HG02798 (cell line): ENCODE measurements at regions not wholly inside any gene's neighbourhood (a gene's known extent, or its start where the extent isn't known, plus 50 kb on each side); places are given as distances from the start of the nearest gene placed in this dataset.
"Not testable (repeated sequence)": the region's sequence is repeated elsewhere in the genome, so short reads cannot be mapped to it uniquely, and the experiment has no call there.

Source experiments
- ATAC-seq: cut with Tn5 transposase; IDR thresholded peaks from one replicate; pipeline ENCODE4 v1.9.1; 2021; ENCODE audit warnings: mild to moderate bottlenecking; ENCODE audit not compliant: unreplicated experiment, poor library complexity

DNA sequence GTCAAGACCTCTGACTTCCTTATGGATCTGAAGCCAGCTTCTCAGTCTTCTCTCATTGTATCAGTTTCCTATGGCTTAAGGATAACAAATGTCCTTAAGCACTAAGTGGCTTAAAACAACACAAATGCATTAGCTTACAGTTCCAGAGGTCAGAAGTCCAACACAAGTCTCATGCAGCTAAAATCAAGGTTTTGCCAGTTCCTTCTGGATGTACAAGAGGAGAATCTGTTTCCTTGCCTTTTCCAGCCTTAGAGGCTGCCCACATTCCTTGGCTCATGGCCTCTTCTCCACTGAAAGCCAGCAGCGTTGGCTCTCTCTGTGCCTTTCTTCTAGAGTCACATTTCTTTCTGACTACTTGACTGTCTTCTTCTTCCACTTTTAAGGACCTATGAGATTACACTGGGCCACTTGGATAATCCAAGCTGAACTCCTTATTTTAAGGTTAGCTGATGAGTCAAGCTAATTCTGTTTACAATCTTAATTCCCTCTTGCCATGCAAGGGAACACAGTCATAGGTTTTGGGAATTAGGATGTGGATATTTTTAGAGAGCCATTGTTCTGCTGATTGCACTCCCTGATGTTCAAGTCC, 179.0 kb downstream of the BCAS1 start:
- no peak for ATAC-seq

DNA sequence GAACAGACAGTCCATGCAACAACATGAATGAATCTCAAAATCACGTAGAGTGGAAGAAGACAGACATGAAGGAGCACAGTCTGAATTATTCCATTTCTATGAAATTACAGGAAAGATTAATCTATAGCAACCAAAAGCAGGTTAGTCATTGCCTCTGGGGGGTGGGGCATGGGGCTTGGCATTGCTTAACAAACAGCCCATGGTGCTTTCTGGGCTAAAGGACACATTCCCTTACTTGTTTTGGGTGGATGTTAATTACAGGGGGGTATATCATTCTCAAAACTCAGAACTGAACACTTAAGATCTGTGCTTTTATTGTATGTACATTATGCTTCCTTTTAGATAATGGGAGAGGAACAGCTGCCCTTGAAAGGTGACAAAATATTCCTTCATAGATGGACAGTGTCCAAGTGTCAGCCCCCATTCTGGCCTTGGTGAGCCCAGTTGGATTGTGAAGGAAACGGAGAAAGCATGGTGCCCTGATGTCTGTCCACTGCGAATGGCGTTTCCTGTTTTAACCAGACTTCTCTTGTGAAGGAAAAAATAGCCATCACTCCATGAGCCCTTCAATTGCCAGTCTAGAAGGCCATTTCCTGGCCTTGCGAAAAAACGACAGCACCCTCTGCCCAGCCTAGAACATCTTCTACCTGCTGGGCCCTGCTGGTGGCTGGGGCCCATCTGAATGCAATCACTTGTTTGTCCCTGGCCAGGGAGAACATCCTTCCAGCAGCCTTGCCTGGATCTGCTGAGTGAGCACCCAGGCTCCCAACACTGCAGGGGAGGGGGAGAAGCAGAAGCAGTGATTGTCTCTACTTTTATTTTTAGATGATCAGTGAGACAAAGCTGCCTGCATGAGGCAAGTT, 179.7 kb downstream of the BCAS1 start:
- no peak for ATAC-seq

DNA sequence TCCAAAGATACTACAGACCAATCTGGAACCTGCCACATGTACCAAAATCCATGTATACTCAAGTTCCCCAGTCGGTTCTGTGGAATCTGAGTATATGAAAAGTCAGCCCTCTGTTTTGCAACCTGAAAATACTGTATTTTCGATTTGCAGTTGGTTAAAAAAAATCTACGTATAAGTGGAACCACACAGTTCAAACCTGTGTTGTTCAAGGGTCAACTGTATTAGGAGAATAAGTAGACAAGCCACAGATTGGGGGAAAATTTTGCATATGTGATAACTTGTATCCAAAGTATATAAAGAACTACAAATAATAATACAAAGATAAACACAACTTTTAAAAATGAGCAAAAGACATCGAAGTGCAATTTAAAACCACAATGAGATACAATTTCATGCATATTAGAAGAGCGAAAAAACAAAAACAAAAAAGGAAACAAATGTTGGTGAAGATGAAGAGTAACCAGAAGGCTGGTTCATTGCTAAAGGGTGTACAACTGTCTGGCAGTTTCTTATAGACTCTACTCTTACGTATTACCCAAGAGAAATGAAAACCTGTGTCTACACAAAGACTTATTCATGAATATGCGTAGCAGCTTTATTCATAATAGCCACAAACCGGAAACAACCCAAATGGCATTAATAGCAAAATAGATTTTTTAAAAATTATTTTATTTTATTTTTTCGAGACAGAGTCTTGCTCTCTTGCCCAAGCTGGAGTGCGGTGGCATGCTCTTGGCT, 180.8 kb downstream of the BCAS1 start:
- no peak for ATAC-seq

DNA sequence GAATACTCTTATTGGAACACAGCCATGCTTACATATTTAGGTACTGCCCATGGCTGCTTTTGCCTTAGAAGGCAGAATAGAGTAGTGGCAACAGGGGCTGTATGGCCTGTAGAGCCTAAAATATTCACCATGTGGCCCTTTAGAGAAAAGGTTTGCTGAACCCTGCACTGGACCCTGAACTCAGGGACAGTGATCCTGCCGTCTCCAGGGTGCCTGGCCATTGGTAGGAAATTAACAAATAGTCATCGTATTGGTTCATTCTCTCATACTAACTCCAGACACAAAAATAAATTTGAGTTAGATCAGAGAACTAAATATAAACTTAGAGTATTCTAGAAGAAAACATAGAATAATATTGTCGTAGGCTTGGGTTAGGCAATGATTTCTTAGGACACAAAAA, 181.4 kb downstream of the BCAS1 start:
- no peak for ATAC-seq

- no peak for ATAC-seq
Measured at GRCh38 chr20:53888510-53888909, 181.9 kb downstream of the BCAS1 start.

DNA sequence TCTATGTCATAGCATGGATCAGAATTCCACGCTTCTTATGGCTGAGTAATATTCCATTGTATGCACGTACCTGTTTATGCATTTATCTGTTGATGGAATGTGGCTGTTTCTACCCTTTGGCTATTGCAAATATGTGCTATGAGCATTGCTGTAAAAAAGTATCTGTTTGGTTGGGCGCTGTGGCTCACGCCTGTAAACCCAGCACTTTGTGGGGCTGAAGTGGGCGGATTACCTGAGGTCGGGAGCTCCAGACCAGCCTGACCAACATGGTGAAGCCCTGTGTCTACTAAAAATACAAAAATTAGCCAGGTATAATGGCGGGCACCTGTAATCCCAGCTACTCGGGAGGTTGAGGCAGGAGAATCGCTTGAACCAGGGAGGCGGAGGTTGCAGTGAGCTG, 182.4 kb downstream of the BCAS1 start:
- no peak for ATAC-seq

DNA sequence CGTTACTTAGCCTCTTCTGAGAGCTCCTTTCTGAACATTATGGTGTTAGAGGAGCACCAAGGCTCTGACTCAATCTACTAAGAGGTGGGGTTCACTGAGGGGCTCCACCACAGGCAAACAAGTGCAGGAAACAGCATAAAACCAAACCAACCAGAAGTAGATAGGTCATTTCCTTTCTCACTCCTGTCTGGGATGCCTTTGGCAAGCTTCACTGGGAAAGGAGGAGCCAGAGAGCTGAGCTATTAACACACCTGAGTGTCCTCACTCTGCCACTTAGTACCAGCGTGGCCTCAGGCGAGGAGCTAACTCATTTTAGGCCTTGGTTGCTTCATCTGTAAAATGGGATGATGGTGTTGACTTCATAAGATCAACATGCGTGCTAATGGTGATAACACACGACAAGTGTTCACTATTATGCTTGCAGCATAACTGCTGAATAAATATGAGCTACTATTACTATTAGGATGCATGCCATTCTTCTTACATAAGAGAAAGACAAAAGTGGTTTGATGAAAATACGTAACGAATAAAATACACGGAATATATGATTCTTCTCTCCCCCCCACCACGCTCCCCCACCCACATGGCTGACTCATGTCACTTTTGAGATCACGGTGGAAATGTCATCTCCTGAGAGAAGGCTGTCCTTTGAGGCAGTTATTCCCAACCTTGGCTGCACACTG, 185.4 kb downstream of the BCAS1 start:
- no peak for ATAC-seq

GRCh38 chr20:53883098-53883911, 187.1 kb downstream of the BCAS1 start:
- ATAC-seq, result no peak

- ATAC-seq, result not testable (repeated sequence)
Measured at GRCh38 chr20:53882438-53882986, 187.9 kb downstream of the BCAS1 start.

DNA sequence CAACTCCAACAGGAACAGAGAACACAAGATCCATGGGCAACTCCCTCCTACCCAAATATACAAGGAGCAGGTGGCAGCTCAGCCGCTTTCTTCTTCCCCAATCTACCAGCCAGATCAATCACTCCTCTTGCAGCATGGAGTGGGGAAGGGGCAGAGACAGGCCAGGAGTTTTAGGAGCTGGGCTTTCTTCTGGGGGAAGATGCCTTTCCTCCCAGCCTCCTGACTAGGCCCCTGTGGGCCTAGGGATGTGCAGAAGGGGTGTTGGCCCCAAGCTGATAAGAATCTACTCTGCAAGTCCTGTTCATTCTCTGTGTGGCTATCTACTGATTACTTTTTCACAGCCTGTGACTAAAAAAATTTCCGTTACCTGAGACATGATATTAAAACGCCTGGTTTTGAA, 189.0 kb downstream of the BCAS1 start:
- ATAC-seq, result no peak

GRCh38 chr20:53880108-53880641, 190.2 kb downstream of the BCAS1 start:
- no peak for ATAC-seq

GRCh38 chr20:53879048-53879684, 191.2 kb downstream of the BCAS1 start:
- ATAC-seq, result no peak

DNA sequence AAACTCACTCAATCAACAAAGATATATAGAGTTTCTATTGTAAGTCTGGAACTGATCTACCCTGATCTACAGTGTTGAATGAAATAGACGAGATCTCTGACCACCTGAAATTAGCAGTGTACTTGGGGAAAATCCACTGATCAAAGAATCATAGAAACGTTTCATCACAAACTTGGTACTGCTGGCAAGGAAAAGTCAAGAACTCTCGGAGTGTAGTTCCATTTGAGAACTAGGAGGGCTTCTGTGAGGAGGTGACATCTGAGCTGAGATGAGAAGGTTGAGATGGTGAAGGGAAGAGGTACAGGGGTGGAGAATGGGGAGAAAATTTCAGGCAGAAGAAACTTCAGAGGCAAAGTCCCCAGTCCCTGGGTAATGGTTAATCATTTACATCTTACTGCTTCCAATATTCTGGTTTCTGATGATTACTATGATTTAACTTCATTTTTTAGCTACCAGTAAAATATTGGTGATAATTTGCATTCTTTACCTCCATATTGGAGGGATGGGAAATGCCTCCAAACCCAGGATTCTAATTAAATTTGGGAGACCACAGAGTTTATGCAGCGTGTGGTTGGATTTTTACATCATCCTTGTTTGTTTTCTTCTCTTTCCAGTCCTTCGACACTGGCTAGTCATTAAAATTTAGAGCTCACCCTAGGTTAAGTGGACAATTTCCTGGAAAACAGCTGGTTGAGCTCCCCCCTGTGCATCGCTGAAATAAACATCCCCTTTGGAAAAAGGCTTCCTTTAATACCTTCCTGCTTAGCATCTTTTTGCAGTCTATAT, 191.9 kb downstream of the BCAS1 start:
- ATAC-seq, result no peak

DNA sequence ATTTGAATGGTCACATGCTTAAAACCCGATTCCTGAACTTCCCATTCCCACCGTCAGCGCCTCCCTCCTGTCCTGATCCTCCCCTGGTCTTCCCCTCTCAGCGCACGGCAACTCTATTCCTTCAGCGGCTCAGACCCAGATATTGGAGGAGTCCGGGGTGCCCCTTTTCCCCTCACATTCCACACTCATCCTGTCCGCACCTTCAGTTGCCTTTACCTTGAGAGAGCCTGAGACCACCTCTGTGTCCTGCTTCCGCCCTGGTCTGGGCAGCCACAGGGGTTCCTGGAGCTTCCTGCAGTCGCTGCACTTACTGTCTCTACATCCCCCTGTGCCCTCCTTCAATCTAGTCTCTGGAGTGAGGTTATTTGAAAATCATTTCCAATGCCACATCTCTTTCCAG, 193.4 kb downstream of the BCAS1 start:
- no peak for ATAC-seq

- ATAC-seq, result no peak
Measured at GRCh38 chr20:53876470-53876869, 193.9 kb downstream of the BCAS1 start.

- no peak for ATAC-seq
Measured at GRCh38 chr20:53875452-53875851, 194.9 kb downstream of the BCAS1 start.

- no peak for ATAC-seq
Measured at GRCh38 chr20:53874706-53875105, 195.7 kb downstream of the BCAS1 start.

GRCh38 chr20:53874104-53874503, 196.3 kb downstream of the BCAS1 start:
- ATAC-seq, result no peak
